GM12864 (cell line): ENCODE measurements at regions not wholly inside any gene's neighbourhood (a gene's known extent, or its start where the extent isn't known, plus 50 kb on each side); places are given as distances from the start of the nearest gene placed in this dataset.

Source experiments
- DNase-seq: peaks from one replicate; pipeline ENCODE4 v3.0.0-alpha.2; 2011; ENCODE audit warnings: low read depth
- H3K4me3 ChIP-seq: 2 replicates; pipeline ENCODE4 v1.5.1; 2011; ENCODE audit warnings: mild to moderate bottlenecking, low read depth, low read length, control low read depth
- TF ChIP-seq, protein P1 (sequence below): IDR thresholded peaks from 2 replicates; pipeline ENCODE4 v1.5.1; 2011; ENCODE audit warnings: low read depth, mild to moderate bottlenecking, moderate library complexity, low read length, control low read depth, inconsistent platforms; ENCODE audit errors: missing control alignments

DNA sequence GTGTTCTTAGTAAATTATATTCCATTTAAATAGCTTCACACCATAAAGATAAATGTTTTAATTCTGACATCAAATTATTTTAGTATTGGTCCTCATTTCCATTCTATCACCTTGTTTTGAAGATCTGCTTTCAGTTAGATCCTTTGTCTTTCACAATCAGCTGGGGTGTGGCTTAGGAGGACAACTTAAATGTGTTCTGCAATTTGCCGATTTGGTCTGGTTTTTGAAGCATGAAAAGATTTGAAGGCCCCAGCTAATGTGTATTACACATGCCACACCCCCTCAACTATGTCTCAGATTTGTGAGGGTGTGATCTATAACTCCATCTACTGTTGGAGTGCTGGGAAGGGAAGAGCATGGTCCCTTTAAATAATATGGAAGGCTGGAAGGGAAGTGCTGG is 516.1 kb upstream of the GOLIM4 start:
- no peak for DNase-seq
- TF ChIP-seq, protein P1, sequence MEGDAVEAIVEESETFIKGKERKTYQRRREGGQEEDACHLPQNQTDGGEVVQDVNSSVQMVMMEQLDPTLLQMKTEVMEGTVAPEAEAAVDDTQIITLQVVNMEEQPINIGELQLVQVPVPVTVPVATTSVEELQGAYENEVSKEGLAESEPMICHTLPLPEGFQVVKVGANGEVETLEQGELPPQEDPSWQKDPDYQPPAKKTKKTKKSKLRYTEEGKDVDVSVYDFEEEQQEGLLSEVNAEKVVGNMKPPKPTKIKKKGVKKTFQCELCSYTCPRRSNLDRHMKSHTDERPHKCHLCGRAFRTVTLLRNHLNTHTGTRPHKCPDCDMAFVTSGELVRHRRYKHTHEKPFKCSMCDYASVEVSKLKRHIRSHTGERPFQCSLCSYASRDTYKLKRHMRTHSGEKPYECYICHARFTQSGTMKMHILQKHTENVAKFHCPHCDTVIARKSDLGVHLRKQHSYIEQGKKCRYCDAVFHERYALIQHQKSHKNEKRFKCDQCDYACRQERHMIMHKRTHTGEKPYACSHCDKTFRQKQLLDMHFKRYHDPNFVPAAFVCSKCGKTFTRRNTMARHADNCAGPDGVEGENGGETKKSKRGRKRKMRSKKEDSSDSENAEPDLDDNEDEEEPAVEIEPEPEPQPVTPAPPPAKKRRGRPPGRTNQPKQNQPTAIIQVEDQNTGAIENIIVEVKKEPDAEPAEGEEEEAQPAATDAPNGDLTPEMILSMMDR = no peak
- no peak overlapping the region for H3K4me3 ChIP-seq

DNA sequence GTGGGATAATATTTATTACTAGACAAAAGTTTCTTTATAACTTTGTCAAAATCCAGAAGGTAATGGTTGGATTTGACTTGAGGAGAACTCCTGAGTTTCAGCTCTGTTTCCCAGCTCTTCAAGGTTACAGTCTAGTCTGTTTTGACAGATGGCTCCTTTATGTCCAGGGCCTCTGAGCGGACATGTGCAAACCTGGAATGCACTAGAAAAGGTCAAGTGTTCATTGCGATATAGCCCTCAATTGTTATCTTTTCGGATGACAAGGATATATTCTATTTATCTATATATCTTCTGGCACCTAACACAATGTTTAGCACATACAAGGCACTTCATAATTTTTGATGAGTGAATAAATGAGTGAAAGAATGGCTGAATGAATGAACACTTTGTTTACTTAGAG is 513.2 kb upstream of the GOLIM4 start:
- no peak overlapping the region for H3K4me3 ChIP-seq
- no peak for DNase-seq
- TF ChIP-seq, protein P1 = no peak

DNA sequence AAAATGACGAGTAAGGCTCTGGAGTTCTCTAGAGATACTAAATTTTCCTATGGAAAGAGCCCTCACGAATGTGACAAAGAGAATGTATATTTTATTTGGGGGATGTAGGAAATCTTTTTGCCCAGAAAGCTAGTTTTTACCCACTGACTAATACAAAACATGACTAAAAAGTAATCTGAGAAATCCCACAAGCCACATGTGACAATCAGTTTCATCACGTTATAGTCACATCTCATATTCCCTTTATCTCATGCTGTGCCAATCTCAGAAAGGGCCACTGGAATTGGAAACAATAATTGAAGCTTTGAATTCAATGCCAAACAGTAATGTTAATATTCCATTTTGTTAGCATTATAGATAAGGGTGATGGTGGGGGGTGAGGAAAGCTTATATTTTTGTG is 509.0 kb upstream of the GOLIM4 start:
- TF ChIP-seq, protein P1 = no peak
- no peak for DNase-seq

DNA sequence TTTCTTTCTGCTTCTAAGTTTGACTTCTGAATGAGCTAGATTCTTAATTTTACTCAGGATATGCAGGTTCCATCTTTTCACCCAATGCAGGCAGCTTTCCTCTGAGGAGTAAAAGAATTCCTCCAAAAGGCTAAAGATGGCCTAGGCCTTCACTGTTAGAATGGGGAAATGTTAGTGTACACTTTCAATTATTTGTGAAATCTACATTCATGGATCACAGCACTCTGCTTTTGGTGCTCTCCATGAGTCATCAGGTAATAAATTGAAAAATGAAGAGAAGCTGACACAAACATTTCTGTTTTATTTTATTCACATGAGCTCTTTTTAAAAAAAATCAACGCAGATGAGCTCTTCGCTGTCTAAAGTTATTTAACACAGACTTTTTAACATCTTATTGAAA is 502.5 kb upstream of the GOLIM4 start:
- TF ChIP-seq, protein P1 = no peak
- H3K4me3 ChIP-seq = no peak overlapping the region
- no peak for DNase-seq

More for the DNA sequence above, 509.0 kb upstream of the GOLIM4 start:
- H3K4me3 ChIP-seq = no peak overlapping the region

DNA sequence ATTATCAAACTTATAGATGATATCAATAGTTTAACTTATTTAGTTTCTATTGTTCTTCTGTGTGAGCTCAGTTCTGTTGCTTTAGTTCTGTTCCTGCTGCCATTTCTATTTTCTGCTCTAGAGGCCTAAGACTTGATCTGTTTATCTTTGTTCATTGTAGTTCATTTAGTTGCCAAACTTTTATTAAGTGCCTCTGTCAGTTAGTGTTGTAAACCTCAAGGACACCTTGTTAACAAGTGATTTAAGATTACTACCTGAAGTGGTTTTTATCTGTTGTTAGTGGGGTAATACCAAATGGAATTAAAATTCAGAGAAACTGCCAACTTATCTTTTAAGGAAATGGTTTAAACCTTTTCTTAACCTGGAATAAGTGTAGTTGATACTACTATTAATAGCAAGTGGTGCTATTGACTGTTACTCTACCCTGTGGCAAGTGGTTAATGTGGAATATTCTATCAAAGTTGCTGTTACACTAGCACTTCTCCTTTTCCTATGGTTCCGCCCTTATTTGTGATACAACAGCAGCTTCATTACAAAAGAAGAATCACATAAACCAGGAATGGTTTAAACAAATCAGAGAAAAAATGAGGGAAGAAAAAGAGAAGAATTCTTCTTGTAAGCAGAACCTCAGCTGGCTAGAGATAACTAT is 500.6 kb upstream of the GOLIM4 start:
- H3K4me3 ChIP-seq = no peak overlapping the region
- TF ChIP-seq, protein P1 = no peak
- DNase-seq = no peak

DNA sequence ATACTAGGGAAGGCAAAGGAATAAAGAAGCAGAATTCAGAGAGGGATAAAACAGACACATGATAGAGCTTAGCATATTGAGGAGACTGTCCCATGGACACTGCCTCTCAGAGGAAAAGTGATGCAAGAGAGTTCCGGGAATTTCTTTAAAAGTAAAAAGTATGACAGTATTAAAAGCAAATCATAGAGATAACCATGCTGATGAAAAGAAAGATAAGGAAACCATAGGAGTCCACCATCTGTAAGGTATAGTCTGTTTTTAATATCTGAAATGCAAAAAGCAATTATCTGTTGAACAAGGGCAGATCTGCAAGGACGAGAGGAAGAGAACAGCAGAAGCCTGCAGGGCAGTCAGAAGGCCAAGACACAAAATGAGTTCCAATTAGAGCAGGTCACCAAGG is 495.9 kb upstream of the GOLIM4 start:
- no peak for DNase-seq
- TF ChIP-seq, protein P1 = no peak

DNA sequence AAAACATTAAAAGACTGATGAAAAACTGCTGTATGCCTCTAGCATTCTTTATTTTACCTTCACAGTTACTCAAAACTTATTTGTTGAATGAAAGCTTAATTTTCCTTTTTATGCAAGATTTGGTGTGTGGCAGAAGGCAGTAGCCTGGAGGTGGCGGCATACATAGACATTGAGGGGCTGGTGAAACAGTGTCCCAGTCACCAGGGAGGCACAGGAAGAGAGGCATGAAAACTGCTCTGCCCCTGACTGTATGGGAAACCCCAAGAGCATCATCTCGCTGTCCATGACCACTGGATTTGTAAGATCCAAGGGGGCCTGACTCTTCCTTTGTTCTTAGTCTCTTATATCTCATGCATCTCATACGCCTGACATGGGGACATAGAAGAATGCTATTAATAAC is 493.7 kb upstream of the GOLIM4 start:
- no peak for DNase-seq
- TF ChIP-seq, protein P1 = no peak
- H3K4me3 ChIP-seq = no peak overlapping the region

More for the DNA sequence above, 495.9 kb upstream of the GOLIM4 start:
- H3K4me3 ChIP-seq = no peak overlapping the region
